ENCODE measurements at regions not wholly inside any gene's neighbourhood (a gene's known extent, or its start where the extent isn't known, plus 50 kb on each side); places are given as distances from the start of the nearest gene placed in this dataset.

DNA sequence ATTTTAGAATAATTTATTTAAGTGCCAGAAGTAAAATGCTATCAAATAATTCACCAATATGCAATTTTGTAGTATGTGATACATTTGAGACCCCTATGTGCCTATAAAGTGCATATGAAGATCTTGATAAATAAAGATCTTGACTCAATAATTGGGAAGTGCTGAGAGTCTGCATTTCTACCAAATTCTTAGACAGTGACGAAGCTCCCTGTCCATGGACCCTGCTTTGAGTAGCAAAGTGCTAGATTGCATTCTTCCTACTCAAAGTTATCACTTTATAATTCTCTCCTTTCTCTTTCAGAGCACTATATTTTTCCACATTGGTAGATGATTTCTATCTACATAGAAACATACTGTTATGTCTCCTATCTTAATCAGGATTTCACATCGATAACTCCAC lies 1393.9 kb downstream of the ARAP2 start:
- no peak overlapping the region for H3K4me3 ChIP-seq (ENCODE audit: low read depth, low read length)
- TF ChIP-seq, protein P1, sequence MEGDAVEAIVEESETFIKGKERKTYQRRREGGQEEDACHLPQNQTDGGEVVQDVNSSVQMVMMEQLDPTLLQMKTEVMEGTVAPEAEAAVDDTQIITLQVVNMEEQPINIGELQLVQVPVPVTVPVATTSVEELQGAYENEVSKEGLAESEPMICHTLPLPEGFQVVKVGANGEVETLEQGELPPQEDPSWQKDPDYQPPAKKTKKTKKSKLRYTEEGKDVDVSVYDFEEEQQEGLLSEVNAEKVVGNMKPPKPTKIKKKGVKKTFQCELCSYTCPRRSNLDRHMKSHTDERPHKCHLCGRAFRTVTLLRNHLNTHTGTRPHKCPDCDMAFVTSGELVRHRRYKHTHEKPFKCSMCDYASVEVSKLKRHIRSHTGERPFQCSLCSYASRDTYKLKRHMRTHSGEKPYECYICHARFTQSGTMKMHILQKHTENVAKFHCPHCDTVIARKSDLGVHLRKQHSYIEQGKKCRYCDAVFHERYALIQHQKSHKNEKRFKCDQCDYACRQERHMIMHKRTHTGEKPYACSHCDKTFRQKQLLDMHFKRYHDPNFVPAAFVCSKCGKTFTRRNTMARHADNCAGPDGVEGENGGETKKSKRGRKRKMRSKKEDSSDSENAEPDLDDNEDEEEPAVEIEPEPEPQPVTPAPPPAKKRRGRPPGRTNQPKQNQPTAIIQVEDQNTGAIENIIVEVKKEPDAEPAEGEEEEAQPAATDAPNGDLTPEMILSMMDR (IDR thresholded peaks at IDR 0.05; ENCODE audit: borderline replicate concordance, insufficient read depth, low read depth, low read length): no peak

DNA sequence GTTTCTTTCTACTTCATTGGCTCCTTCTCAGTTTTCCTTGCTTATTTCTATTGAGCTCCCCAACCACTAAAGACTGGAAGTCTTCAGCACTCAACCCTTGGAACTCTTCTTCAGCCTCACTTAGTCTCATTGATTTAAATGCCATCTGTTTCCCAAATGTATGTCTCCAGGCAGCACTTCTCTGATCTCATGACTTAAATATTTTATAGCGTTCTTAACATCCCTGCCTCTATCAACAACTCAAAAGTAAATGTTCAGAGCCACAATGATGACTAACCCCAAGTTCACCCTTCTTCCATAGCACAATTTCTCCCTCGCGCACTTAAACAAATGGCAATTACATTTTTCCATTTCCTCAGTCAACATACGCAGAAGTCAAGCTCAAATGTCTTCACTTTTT lies 1393.3 kb downstream of the ARAP2 start:
- TF ChIP-seq, protein P1 (IDR thresholded peaks at IDR 0.05; ENCODE audit: borderline replicate concordance, insufficient read depth, low read depth, low read length): no peak

DNA sequence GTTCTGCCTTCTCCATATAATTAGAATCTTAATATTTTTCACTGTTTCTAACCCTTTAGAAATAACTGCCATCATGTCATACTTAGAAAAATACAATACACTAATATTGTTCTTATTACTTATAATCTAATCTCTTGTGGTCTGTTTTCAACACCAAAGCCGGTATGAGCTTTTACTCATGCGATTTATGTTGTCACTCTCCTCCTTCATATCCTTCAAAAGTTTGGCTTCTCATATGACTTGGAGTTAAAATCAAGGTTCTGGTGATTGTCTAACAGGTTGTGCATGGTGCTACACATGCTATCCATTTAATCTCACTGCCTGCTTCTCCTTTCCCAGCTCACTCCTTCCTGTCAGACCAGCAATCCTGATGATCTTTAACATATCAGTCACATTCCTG lies 1392.9 kb downstream of the ARAP2 start:
- TF ChIP-seq, protein P1 (IDR thresholded peaks at IDR 0.05; ENCODE audit: borderline replicate concordance, insufficient read depth, low read depth, low read length): no peak
- no peak overlapping the region for H3K4me3 ChIP-seq (ENCODE audit: low read depth, low read length)

More for the DNA sequence above, 1393.3 kb downstream of the ARAP2 start:
- H3K4me3 ChIP-seq (ENCODE audit: low read depth, low read length): no peak overlapping the region

DNA sequence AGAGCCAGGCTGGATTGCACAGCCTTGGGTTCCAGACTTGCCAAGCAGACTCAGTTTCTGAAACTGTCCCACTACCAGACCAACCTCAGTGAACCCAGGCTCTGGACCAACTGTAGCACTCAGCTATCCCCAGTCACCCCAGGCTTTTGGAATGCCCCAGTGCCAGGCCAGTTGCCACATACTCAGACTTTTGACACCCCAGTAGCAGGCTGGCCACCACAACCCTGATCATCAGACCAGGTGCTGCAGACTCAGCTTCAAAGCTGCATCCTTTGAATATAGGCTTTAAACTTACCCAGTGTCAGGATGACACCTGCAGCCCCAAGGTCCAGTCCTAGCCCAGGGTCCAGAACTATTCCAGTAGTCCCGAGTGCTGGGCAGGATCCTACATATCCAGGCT lies 1389.9 kb downstream of the ARAP2 start:
- no peak overlapping the region for H3K4me3 ChIP-seq (ENCODE audit: low read depth, low read length)
- TF ChIP-seq, protein P1 (IDR thresholded peaks at IDR 0.05; ENCODE audit: borderline replicate concordance, insufficient read depth, low read depth, low read length): no peak

DNA sequence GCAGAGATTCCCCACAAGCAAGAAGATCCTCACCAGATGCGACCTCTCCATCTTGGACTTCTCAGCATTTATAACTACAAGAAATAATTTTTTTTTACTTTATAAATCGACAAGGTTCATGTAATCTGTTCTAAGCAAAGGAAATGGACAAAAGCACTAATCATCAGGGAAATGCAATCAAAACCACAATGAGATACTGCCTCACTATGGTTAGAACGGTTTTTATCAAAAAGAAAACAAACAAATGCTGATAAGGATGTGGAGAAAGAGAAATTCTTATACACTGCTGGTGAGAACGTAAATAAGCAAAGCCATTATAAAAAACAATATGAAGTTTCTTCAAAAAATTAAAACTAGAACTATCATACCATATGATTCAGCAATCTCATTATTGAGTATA lies 1382.6 kb downstream of the ARAP2 start:
- TF ChIP-seq, protein P1 (IDR thresholded peaks at IDR 0.05; ENCODE audit: borderline replicate concordance, insufficient read depth, low read depth, low read length): no peak
- H3K4me3 ChIP-seq (ENCODE audit: low read depth, low read length): no peak overlapping the region

DNA sequence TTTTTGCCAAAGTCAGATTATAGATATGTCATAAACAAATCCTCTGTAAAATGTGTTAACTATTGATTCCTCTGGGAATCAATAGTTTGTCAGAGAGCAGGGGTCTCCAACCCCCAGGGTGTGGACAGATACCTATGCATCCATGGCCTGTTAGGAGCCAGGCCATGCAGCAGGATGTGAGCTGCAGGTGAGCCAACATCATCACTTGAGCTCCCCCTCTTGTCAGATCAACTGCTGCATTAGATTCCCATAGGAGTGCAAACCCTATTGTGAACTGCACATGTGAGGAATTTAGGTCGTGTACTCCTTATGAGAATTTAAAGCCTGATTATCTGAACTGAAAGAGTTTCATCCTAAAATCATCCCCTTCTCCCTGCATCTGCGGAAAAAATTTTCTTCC lies 1365.4 kb downstream of the ARAP2 start:
- TF ChIP-seq, protein P1 (IDR thresholded peaks at IDR 0.05; ENCODE audit: borderline replicate concordance, insufficient read depth, low read depth, low read length): no peak
- no peak overlapping the region for H3K4me3 ChIP-seq (ENCODE audit: low read depth, low read length)

DNA sequence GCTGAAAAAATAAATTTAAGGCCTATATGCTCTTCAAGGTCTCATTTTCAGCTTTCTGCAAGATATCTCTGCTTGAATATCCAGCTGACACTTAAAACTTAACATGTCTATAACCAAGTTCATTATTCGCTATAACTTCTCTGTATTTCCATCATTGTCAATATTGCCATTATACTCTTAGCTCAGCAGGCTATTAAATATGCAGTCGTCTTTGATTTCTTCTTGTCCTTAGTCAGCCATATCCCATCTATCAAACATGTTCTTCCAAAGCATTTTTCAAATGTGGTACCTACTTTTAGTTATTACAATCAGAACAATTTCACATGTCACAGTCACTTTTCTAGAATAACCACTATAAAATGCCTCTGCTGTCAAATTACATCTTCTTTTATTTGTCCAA lies 1364.1 kb downstream of the ARAP2 start:
- no peak overlapping the region for H3K4me3 ChIP-seq (ENCODE audit: low read depth, low read length)
- TF ChIP-seq, protein P1 (IDR thresholded peaks at IDR 0.05; ENCODE audit: borderline replicate concordance, insufficient read depth, low read depth, low read length): no peak

All from GM12875 (cell line).